ENCODE measurements at regions not wholly inside any gene's neighbourhood (a gene's known extent, or its start where the extent isn't known, plus 50 kb on each side); places are given as distances from the start of the nearest gene placed in this dataset.

DNA sequence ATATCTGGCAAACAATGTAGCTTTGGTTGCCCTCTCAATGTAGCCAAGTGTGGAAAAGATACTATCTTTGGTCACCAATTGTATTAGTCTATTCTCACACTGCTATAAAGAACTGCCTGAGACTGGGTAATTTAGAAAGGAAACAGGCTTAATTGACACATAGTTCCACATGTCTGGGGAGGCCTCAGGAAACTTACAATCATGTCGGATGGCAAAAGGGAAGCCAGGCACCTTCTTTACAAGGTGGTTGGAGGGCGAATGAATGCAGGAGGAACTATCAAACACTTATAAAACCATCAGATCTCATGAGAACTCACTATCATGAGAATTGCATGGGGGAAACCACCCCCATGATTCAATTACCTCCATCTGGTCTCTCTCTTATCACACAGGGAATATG, 133.1 kb upstream of the TBCA start:
- TF ChIP-seq, protein P1, sequence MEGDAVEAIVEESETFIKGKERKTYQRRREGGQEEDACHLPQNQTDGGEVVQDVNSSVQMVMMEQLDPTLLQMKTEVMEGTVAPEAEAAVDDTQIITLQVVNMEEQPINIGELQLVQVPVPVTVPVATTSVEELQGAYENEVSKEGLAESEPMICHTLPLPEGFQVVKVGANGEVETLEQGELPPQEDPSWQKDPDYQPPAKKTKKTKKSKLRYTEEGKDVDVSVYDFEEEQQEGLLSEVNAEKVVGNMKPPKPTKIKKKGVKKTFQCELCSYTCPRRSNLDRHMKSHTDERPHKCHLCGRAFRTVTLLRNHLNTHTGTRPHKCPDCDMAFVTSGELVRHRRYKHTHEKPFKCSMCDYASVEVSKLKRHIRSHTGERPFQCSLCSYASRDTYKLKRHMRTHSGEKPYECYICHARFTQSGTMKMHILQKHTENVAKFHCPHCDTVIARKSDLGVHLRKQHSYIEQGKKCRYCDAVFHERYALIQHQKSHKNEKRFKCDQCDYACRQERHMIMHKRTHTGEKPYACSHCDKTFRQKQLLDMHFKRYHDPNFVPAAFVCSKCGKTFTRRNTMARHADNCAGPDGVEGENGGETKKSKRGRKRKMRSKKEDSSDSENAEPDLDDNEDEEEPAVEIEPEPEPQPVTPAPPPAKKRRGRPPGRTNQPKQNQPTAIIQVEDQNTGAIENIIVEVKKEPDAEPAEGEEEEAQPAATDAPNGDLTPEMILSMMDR (IDR thresholded peaks at IDR 0.05), result no peak
- no peak for TF ChIP-seq POLR2A (IDR thresholded peaks at IDR 0.05)

Data from Peyer's patch (tissue), 4 donors.